ENCODE measurements at regions not wholly inside any gene's neighbourhood (a gene's known extent, or its start where the extent isn't known, plus 50 kb on each side); places are given as distances from the start of the nearest gene placed in this dataset.

DNA sequence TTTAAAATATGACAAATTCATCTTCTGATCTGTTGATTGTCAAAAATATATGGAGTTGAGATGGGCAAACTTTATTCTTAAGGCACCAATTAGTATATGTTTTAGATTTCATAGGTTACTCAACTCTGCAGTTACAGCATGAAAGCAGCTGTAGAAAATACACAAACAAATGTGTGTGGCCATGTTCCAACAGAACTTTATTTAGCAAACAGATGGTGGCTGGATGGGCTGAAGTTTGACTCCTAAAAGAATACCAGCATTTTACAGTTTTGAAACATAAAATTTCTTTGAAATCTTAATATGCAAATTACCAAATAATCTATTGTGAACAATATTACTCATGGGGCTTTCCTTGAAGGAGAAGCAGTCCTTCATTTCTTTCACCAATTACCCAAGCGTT lies 1206.0 kb upstream of the LRRTM3 start:
- Histone ChIP-seq H3K79me2 (ENCODE audit: insufficient read depth, low read length) (no peaks in the 10 kb centered on the region), H3K27me3 (ENCODE audit: insufficient read depth, low read length) (no peaks in the 10 kb centered on the region), H3K4me1 (ENCODE audit: insufficient read depth, low read length, severe bottlenecking) (no peaks in the 10 kb centered on the region), H3K36me3 (ENCODE audit: insufficient read depth, low read length) (no peaks in the 10 kb centered on the region), H3K4me3 (ENCODE audit: low read depth, low read length, poor library complexity, severe bottlenecking) (no peak overlapping the region), H3K27ac (ENCODE audit: low read depth, low read length, poor library complexity, severe bottlenecking) (no peak overlapping the region), H3K9me2 (ENCODE audit: low read depth, low read length) (0 out of 2 replicates have a peak, but pooled peaks cover 2% of the 10 kb centered on the region), H3K4me2 (ENCODE audit: low read length) (no peak overlapping the region), H4K20me1 (ENCODE audit: insufficient read depth, low read length) (no peaks in the 10 kb centered on the region), H3K9ac (ENCODE audit: low read length) (no peak overlapping the region), H3K9me3 (ENCODE audit: low read length) (no peaks in the 10 kb centered on the region), H2AFZ (ENCODE audit: low read length) (no peak overlapping the region), H3F3A (ENCODE audit: insufficient read depth, low read length) (no peaks in the 10 kb centered on the region)
- TF ChIP-seq, protein P1, sequence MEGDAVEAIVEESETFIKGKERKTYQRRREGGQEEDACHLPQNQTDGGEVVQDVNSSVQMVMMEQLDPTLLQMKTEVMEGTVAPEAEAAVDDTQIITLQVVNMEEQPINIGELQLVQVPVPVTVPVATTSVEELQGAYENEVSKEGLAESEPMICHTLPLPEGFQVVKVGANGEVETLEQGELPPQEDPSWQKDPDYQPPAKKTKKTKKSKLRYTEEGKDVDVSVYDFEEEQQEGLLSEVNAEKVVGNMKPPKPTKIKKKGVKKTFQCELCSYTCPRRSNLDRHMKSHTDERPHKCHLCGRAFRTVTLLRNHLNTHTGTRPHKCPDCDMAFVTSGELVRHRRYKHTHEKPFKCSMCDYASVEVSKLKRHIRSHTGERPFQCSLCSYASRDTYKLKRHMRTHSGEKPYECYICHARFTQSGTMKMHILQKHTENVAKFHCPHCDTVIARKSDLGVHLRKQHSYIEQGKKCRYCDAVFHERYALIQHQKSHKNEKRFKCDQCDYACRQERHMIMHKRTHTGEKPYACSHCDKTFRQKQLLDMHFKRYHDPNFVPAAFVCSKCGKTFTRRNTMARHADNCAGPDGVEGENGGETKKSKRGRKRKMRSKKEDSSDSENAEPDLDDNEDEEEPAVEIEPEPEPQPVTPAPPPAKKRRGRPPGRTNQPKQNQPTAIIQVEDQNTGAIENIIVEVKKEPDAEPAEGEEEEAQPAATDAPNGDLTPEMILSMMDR (IDR thresholded peaks at IDR 0.05; ENCODE audit: low read length): no peak
- TF ChIP-seq EZH2 (IDR thresholded peaks at IDR 0.05; ENCODE audit: borderline replicate concordance, low read length): no peak

DNA sequence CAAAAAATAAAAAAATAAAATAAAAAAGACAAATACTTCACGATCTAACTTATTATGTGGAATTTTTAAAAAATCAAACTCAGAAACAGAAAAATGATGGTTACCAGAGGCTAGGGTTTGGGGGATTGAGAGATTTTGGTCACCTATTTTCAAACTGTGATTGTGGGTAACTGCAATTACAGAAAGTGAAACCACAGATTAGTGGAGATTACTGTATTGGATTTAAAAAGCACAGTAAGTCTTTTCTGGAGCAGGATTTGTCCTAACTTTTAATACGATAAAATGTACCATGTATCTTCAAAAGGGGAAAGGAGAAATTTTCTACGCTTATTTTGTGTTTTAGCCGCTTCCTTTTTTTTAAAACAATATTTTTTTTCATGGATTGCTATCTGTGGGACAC lies 1204.9 kb upstream of the LRRTM3 start:
- Histone ChIP-seq H3K9me2 (ENCODE audit: low read depth, low read length) (0 out of 2 replicates have a peak, but pooled peaks cover 2% of the 10 kb centered on the region), H3K9me3 (ENCODE audit: low read length) (no peaks in the 10 kb centered on the region), H3K27ac (ENCODE audit: low read depth, low read length, poor library complexity, severe bottlenecking) (no peak overlapping the region), H3K4me3 (ENCODE audit: low read depth, low read length, poor library complexity, severe bottlenecking) (no peak overlapping the region), H3F3A (ENCODE audit: insufficient read depth, low read length) (no peaks in the 10 kb centered on the region), H3K36me3 (ENCODE audit: insufficient read depth, low read length) (no peaks in the 10 kb centered on the region), H3K79me2 (ENCODE audit: insufficient read depth, low read length) (no peaks in the 10 kb centered on the region), H3K4me2 (ENCODE audit: low read length) (no peak overlapping the region), H3K9ac (ENCODE audit: low read length) (no peak overlapping the region), H3K4me1 (ENCODE audit: insufficient read depth, low read length, severe bottlenecking) (no peaks in the 10 kb centered on the region), H2AFZ (ENCODE audit: low read length) (no peak overlapping the region), H3K27me3 (ENCODE audit: insufficient read depth, low read length) (no peaks in the 10 kb centered on the region), H4K20me1 (ENCODE audit: insufficient read depth, low read length) (no peaks in the 10 kb centered on the region)
- TF ChIP-seq, protein P1 (IDR thresholded peaks at IDR 0.05; ENCODE audit: low read length): no peak
- no peak for TF ChIP-seq EZH2 (IDR thresholded peaks at IDR 0.05; ENCODE audit: borderline replicate concordance, low read length)

DNA sequence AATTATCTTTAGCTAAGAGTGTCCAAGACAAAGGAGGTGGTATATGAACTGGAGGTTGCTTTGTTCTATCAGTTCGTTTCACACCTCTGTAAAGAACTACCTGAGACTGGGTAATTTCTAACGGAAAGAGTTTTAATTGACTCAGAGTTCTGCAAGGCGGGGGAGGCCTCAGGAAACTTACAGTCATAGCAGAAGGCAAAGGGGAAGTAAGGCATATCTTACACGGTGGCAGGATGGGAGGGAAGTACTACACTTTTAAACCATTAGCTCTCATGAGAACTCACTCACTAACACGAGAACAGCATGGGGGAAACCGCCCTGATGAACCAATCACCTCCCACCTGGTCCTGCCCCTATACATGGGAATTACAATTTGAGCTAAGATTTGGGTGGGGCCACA lies 1202.3 kb upstream of the LRRTM3 start:
- TF ChIP-seq, protein P1 (IDR thresholded peaks at IDR 0.05; ENCODE audit: low read length): no peak
- no peak for TF ChIP-seq EZH2 (IDR thresholded peaks at IDR 0.05; ENCODE audit: borderline replicate concordance, low read length)

More for the DNA sequence above, 1202.3 kb upstream of the LRRTM3 start:
- Histone ChIP-seq H3K4me3 (ENCODE audit: low read depth, low read length, poor library complexity, severe bottlenecking) (no peak overlapping the region), H3F3A (ENCODE audit: insufficient read depth, low read length) (no peaks in the 10 kb centered on the region), H3K79me2 (ENCODE audit: insufficient read depth, low read length) (no peaks in the 10 kb centered on the region), H3K9me2 (ENCODE audit: low read depth, low read length) (0 out of 2 replicates have a peak, but pooled peaks cover 2% of the 10 kb centered on the region), H2AFZ (ENCODE audit: low read length) (no peak overlapping the region), H4K20me1 (ENCODE audit: insufficient read depth, low read length) (no peaks in the 10 kb centered on the region), H3K9ac (ENCODE audit: low read length) (no peak overlapping the region), H3K36me3 (ENCODE audit: insufficient read depth, low read length) (no peaks in the 10 kb centered on the region), H3K27ac (ENCODE audit: low read depth, low read length, poor library complexity, severe bottlenecking) (no peak overlapping the region), H3K9me3 (ENCODE audit: low read length) (no peaks in the 10 kb centered on the region), H3K4me2 (ENCODE audit: low read length) (no peak overlapping the region), H3K4me1 (ENCODE audit: insufficient read depth, low read length, severe bottlenecking) (no peaks in the 10 kb centered on the region), H3K27me3 (ENCODE audit: insufficient read depth, low read length) (no peaks in the 10 kb centered on the region)
